Activated CD8-positive, alpha-beta T cell treated with anti-CD3 and anti-CD28 coated beads for 36 hours (primary cell): ENCODE measurements at regions not wholly inside any gene's neighbourhood (a gene's known extent, or its start where the extent isn't known, plus 50 kb on each side); places are given as distances from the start of the nearest gene placed in this dataset.

ENCODE experiments used
- ATAC-seq: fragments of 200-7000 bp; cut with Tn5 transposase; one replicate; pipeline ENCODE4 v1.10.0; 2021; ENCODE audit warnings: mild to moderate bottlenecking, moderate library complexity
- CTCF ChIA-PET: fragments of 350-600 bp; sonication (Branson Sonifier 250); formaldehyde crosslinking; loops from one replicate; lab custom pipeline; 2021; ENCODE audit warnings: antibody characterized with exemption; lab: Charles Lee
- POLR2A ChIA-PET: fragments of 350-600 bp; sonication (Branson Sonifier 250); formaldehyde crosslinking; loops from one replicate; lab custom pipeline; 2021; ENCODE audit warnings: antibody characterized with exemption; lab: Charles Lee
- DNase-seq: peaks from one replicate; pipeline ENCODE4 v3.0.0-alpha.2; 2020
- H3K27ac Mint-ChIP-seq: one replicate; pipeline ENCODE4 v1.8.0; 2021; ENCODE audit warnings: mild to moderate bottlenecking, mixed read lengths
- H3K27me3 Mint-ChIP-seq: one replicate; pipeline ENCODE4 v1.8.0; 2021; ENCODE audit warnings: mixed read lengths
- H3K36me3 Mint-ChIP-seq: one replicate; pipeline ENCODE4 v1.8.0; 2021; ENCODE audit warnings: low read depth, mixed read lengths
- H3K4me1 Mint-ChIP-seq: one replicate; pipeline ENCODE4 v1.8.0; 2021; ENCODE audit warnings: low read depth, mixed read lengths
- H3K4me3 Mint-ChIP-seq: one replicate; pipeline ENCODE4 v1.8.0; 2021; ENCODE audit warnings: mild to moderate bottlenecking, moderate library complexity, mixed read lengths
- H3K9me3 Mint-ChIP-seq: one replicate; pipeline ENCODE4 v1.8.0; 2021; ENCODE audit warnings: mixed read lengths
- CTCF ChIP-seq: fragments of 200-600 bp; IDR thresholded peaks from one replicate; pipeline ENCODE4 v1.8.0; 2022; ENCODE audit warnings: antibody characterized with exemption, mild to moderate bottlenecking
- intact Hi-C: fragments of 100-400 bp; cut with micrococcal nuclease; formaldehyde crosslinking; loops from one replicate; pipeline ENCODE4 v1.10.0; 2022

GRCh38 chr17:62913991-62914570 lies 52.0 kb upstream of the TANC2 start:
- Mint-ChIP-seq H3K9me3 (no peaks in the 10 kb centered on the region), H3K27ac (no peak overlapping the region), H3K4me1 (no peaks in the 10 kb centered on the region), H3K4me3 (no peak overlapping the region), H3K36me3 (no peaks in the 10 kb centered on the region), H3K27me3 (peaks cover 10% of the 10 kb centered on the region)
- DNase-seq (no peak), ATAC-seq (no peak)
- ChIA-PET CTCF (no interaction called here), POLR2A (no interaction called here)
- TF ChIP-seq CTCF: no peak
- intact Hi-C loops: no loop called here

GRCh38 chr17:62912363-62912762 lies 53.7 kb upstream of the TANC2 start:
- POLR2A ChIA-PET: no interaction called here
- Mint-ChIP-seq H3K9me3 (no peaks in the 10 kb centered on the region), H3K4me1 (no peaks in the 10 kb centered on the region), H3K27ac (no peak overlapping the region), H3K36me3 (no peaks in the 10 kb centered on the region), H3K27me3 (peaks cover 11% of the 10 kb centered on the region), H3K4me3 (no peak overlapping the region)
- DNase-seq (no peak), ATAC-seq (no peak)
- CTCF ChIA-PET: no interaction called here
- intact Hi-C loops: no loop called here
- no peak for TF ChIP-seq CTCF

GRCh38 chr17:62911114-62911513 lies 54.9 kb upstream of the TANC2 start:
- CTCF ChIA-PET: no interaction called here
- no peak for TF ChIP-seq CTCF

GRCh38 chr17:62910277-62910676 lies 55.8 kb upstream of the TANC2 start:
- ATAC-seq (no peak), DNase-seq (no peak)
- no peak overlapping the region for H3K27ac Mint-ChIP-seq
- no peaks in the 10 kb centered on the region for H3K36me3 Mint-ChIP-seq
- peaks cover 15% of the 10 kb centered on the region for H3K27me3 Mint-ChIP-seq
- ChIA-PET CTCF (no interaction called here), POLR2A (no interaction called here)
- no peak overlapping the region for H3K4me3 Mint-ChIP-seq
- intact Hi-C loops: no loop called here
- TF ChIP-seq CTCF: no peak
- H3K4me1 Mint-ChIP-seq: no peaks in the 10 kb centered on the region
- H3K9me3 Mint-ChIP-seq: no peaks in the 10 kb centered on the region

More at GRCh38 chr17:62911114-62911513, 54.9 kb upstream of the TANC2 start:
- Mint-ChIP-seq H3K27ac (no peak overlapping the region), H3K27me3 (peaks cover 15% of the 10 kb centered on the region), H3K9me3 (no peaks in the 10 kb centered on the region), H3K4me3 (no peak overlapping the region), H3K4me1 (no peaks in the 10 kb centered on the region), H3K36me3 (no peaks in the 10 kb centered on the region)
- POLR2A ChIA-PET: no interaction called here
- ATAC-seq: no peak
- intact Hi-C loops: no loop called here
- DNase-seq: no peak

- no peak for ATAC-seq
- no peak for TF ChIP-seq CTCF
Measured at GRCh38 chr17:62907961-62908360, 58.1 kb upstream of the TANC2 start.

More at GRCh38 chr17:62907961-62908360, 58.1 kb upstream of the TANC2 start:
- Mint-ChIP-seq H3K27me3 (peaks cover 11% of the 10 kb centered on the region), H3K27ac (no peak overlapping the region), H3K4me3 (no peak overlapping the region), H3K4me1 (no peaks in the 10 kb centered on the region), H3K36me3 (no peaks in the 10 kb centered on the region), H3K9me3 (no peaks in the 10 kb centered on the region)
- ChIA-PET POLR2A (no interaction called here), CTCF (no interaction called here)
- intact Hi-C loops: no loop called here
- DNase-seq: no peak
